GM20000 (cell line): ENCODE measurements at regions not wholly inside any gene's neighbourhood (a gene's known extent, or its start where the extent isn't known, plus 50 kb on each side); places are given as distances from the start of the nearest gene placed in this dataset.

Experiments
- DNase-seq: peaks from one replicate; pipeline ENCODE4 v3.0.0; 2012; ENCODE audit warnings: low spot score
- TF ChIP-seq, protein P1 (sequence below): IDR thresholded peaks from 2 replicates; pipeline ENCODE4 v1.5.1; 2012; ENCODE audit warnings: mild to moderate bottlenecking, control low read depth; ENCODE audit errors: extremely low read depth, missing control alignments

DNA sequence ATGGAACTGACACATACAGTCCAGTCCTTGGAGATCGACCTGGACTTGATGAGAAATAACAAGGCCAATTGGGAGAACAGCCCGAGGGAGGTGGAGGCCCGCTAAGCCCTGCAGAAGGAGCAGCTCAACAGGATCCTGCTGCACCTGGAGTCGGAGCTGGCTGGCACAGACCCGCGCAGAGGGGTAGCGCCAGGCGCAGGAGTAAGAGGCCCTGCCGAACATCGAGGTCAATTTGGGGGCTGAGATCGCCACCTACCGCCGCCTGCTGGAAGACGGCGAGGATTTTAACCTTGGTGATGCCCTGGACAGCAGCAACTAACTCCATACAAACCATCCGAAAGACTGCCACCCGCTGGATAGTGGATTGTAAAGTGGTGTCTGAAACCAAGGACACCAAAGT lies 1610.1 kb upstream of the ACO1 start:
- no peak for DNase-seq
- TF ChIP-seq, protein P1, sequence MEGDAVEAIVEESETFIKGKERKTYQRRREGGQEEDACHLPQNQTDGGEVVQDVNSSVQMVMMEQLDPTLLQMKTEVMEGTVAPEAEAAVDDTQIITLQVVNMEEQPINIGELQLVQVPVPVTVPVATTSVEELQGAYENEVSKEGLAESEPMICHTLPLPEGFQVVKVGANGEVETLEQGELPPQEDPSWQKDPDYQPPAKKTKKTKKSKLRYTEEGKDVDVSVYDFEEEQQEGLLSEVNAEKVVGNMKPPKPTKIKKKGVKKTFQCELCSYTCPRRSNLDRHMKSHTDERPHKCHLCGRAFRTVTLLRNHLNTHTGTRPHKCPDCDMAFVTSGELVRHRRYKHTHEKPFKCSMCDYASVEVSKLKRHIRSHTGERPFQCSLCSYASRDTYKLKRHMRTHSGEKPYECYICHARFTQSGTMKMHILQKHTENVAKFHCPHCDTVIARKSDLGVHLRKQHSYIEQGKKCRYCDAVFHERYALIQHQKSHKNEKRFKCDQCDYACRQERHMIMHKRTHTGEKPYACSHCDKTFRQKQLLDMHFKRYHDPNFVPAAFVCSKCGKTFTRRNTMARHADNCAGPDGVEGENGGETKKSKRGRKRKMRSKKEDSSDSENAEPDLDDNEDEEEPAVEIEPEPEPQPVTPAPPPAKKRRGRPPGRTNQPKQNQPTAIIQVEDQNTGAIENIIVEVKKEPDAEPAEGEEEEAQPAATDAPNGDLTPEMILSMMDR: no peak

DNA sequence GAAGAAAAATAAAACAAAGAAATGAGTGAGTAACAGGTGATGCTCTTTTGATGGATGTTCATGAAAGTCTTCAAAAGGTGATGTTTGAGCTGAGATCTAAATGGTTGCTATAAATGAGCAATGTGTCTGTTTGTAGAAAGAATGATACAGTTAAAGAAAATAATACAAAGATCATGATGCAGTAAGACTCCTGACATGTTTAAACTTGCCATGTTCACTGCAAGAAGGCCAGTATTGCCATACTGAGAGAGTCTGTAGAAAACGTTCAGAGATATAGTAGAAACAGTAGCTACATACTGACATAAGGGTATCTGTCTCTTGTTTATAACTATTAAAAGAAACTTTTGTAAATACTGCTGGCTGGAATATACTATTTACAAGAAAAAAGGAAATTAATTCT lies 1609.2 kb upstream of the ACO1 start:
- DNase-seq: no peak
- TF ChIP-seq, protein P1: no peak

DNA sequence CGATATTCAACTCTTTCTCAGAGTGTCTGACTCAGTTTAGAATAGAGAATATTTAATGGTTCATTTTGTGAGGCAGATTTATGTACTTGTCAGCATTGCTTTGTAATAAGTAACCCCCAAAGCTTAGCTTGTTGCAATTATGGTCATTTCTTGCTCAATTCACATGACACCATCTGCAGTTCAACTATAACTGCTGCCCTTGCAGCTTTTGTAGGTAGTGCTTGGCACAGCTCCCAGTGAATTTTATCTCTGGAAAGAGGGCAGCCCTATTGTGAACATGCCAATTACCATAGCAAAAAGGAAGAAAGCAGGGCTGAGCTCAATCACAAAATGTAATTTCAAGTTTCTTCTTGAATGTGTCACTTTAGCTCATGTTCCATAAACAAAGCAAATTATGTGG lies 1587.7 kb upstream of the ACO1 start:
- TF ChIP-seq, protein P1: no peak
- DNase-seq: no peak

DNA sequence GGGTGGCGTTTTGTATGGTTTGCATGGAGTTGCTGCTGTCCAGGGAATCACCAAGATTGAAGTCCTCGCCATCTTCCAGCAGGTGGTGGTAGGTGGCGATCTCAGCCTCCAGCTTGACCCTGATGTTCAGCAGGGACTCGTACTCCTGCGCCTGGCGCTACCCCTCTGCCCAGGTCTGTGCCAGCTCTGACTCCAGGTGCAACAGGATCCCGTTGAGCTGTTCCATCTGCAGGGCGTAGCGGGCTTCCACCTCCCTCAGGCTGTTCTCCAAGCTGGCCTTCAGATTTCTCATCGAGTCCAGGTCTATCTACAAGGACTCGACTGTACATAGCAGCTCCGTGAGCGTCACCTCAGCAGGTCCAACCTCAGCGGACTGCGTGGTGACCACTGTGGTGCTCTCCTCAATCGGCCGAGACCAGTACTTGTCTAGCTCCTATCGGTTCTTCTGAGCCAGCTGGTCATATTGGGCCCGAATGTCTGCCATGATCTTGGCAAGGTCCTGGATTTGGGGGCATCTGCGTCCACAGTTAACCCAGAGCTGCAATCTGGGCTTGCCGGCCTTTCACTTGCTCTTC lies 1584.8 kb upstream of the ACO1 start:
- no peak for DNase-seq

DNA sequence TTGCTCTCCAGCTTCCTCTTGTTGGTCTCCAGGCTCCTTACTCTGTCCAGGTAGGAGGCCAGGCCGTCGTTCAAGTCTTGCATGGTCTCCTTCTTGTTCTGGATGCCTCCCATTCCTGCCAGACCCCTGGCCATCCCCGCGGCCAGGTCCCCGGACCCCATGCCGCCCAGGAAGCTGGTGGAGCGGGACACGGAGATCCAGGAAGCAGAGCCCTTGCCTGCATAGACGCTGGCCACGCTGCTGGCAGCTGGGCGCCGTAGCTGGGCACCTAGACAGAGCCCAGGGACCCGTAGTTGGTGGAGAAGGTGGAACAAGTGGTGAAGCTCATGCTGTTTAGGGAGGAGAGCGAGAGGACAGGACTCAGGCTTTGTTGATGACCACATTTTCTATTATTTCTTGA lies 1584.0 kb upstream of the ACO1 start:
- TF ChIP-seq, protein P1: no peak
- no peak for DNase-seq

More for the DNA sequence above, 1584.8 kb upstream of the ACO1 start:
- TF ChIP-seq, protein P1: no peak

DNA sequence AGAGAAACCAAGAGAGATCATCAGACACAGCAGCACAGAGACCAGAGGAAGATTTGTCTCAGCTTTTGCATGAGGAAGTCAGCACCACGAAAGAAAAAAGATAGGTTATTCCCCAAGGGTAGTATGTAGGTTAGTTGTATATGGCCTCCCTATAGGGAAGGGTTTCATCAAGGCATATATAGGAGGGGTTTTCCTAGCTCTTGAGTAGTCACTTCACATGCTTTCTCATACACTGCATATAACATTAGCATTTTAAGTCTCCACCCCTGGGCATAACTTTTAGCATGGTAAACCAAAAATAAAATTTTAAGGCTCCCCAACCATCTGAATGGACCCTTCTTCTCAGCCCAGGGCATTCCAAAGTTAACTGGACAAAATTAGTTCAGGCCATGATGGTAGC lies 1571.6 kb upstream of the ACO1 start:
- DNase-seq: no peak
- TF ChIP-seq, protein P1: no peak

DNA sequence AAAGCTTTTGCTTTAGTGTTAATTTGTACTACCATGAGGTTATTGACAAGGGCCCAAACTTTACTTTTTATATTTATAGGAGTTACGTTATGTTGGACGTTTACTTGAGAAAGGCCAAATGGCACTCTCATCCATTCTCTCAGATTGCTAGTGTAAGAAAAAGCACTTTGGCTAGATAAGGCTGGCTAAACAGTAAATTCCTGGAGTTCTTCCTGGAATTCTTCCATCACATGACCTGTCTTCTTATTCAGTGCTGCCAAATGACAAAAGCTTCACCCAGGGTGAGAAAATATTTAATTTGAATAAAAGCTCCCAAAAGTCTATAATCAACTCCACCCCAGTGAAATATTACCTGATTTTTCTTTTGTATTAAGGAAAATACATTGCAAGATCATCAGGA lies 1568.9 kb upstream of the ACO1 start:
- TF ChIP-seq, protein P1: no peak
- DNase-seq: no peak
